H9 (cell line): ENCODE measurements at regions not wholly inside any gene's neighbourhood (a gene's known extent, or its start where the extent isn't known, plus 50 kb on each side); places are given as distances from the start of the nearest gene placed in this dataset.
A peak's percentile ranks its signal among the peaks of the same experiment; 100 is the strongest.

ENCODE experiments used
- DNase-seq: peaks from one replicate; pipeline ENCODE4 v3.0.0-alpha.2; 2017
- H2AFZ ChIP-seq: one replicate; pipeline ENCODE4 v1.6.1; 2013; ENCODE audit warnings: mild to moderate bottlenecking, low read length, control low read depth, moderate library complexity
- H2AK5ac ChIP-seq: 2 replicates; pipeline ENCODE4 v1.6.1; 2013; ENCODE audit warnings: low read length, control low read depth, mixed read lengths; ENCODE audit not compliant: insufficient read length
- H2BK120ac ChIP-seq: one replicate; pipeline ENCODE4 v1.6.1; 2013; ENCODE audit warnings: low read depth, mild to moderate bottlenecking, low read length, control low read depth, inconsistent platforms; ENCODE audit not compliant: poor library complexity, severe bottlenecking
- H2BK12ac ChIP-seq: 2 replicates; pipeline ENCODE4 v1.6.1; 2013; ENCODE audit warnings: low read length, control low read depth, mixed read lengths, low read depth; ENCODE audit not compliant: insufficient read length
- H2BK15ac ChIP-seq: 2 replicates; pipeline ENCODE4 v1.6.1; 2013; ENCODE audit warnings: low read depth, low read length, control low read depth
- H2BK20ac ChIP-seq: one replicate; pipeline ENCODE4 v1.6.1; 2013; ENCODE audit warnings: low read depth, mild to moderate bottlenecking, low read length, control low read depth, inconsistent platforms; ENCODE audit not compliant: poor library complexity, severe bottlenecking
- H2BK5ac ChIP-seq: 2 replicates; pipeline ENCODE4 v1.6.1; 2013; ENCODE audit warnings: low read length, control low read depth, mixed read lengths; ENCODE audit not compliant: insufficient read length
- H3K14ac ChIP-seq: 2 replicates; pipeline ENCODE4 v1.6.1; 2013; ENCODE audit warnings: low read length, control low read depth; ENCODE audit not compliant: insufficient read depth
- H3K18ac ChIP-seq: 2 replicates; pipeline ENCODE4 v1.6.1; 2013; ENCODE audit warnings: low read depth, mild to moderate bottlenecking, mixed read lengths, low read length, control low read depth; ENCODE audit not compliant: insufficient read length
- H3K23ac ChIP-seq: 2 replicates; pipeline ENCODE4 v1.6.1; 2013; ENCODE audit warnings: low read length, control low read depth, mixed read lengths, low read depth; ENCODE audit not compliant: insufficient read length
- H3K23me2 ChIP-seq: 2 replicates; pipeline ENCODE4 v1.6.1; 2013; ENCODE audit warnings: low read depth, mild to moderate bottlenecking, mixed read lengths, low read length, control low read depth; ENCODE audit not compliant: insufficient read length, poor library complexity, severe bottlenecking
- H3K27ac ChIP-seq: 2 replicates; pipeline ENCODE4 v1.5.1; 2013; ENCODE audit warnings: low read length, control low read depth, mixed read lengths, low read depth; ENCODE audit not compliant: insufficient read length
- H3K27me3 ChIP-seq: 2 replicates; pipeline ENCODE4 v1.6.1; 2013; ENCODE audit warnings: low read length, control low read depth, inconsistent platforms; ENCODE audit not compliant: insufficient read depth
- H3K4ac ChIP-seq: 2 replicates; pipeline ENCODE4 v1.6.1; 2013; ENCODE audit warnings: low read depth, mild to moderate bottlenecking, control low read depth, inconsistent platforms, low read length, moderate library complexity
- H3K4me1 ChIP-seq: 2 replicates; pipeline ENCODE4 v1.6.1; 2013; ENCODE audit warnings: low read length, control low read depth, inconsistent platforms; ENCODE audit not compliant: insufficient read depth
- H3K4me2 ChIP-seq: 2 replicates; pipeline ENCODE4 v1.6.1; 2013; ENCODE audit warnings: low read length, control low read depth, mixed read lengths; ENCODE audit not compliant: insufficient read length, insufficient read depth
- H3K56ac ChIP-seq: 2 replicates; pipeline ENCODE4 v1.6.1; 2013; ENCODE audit warnings: low read depth, mild to moderate bottlenecking, mixed read lengths, low read length, control low read depth; ENCODE audit not compliant: insufficient read length
- H3K79me1 ChIP-seq: 2 replicates; pipeline ENCODE4 v1.6.1; 2013; ENCODE audit warnings: low read depth, mild to moderate bottlenecking, moderate library complexity, low read length, control low read depth, inconsistent platforms; ENCODE audit not compliant: insufficient read depth, poor library complexity, severe bottlenecking
- H3K79me2 ChIP-seq: 2 replicates; pipeline ENCODE4 v1.6.1; 2013; ENCODE audit warnings: low read length, control low read depth, inconsistent platforms; ENCODE audit not compliant: insufficient read depth
- H3K9ac ChIP-seq: 2 replicates; pipeline ENCODE4 v1.6.1; 2013; ENCODE audit warnings: low read length, control low read depth, mixed read lengths; ENCODE audit not compliant: insufficient read length; ENCODE audit errors: extremely low read depth
- H3K9me3 ChIP-seq: one replicate; pipeline ENCODE4 v1.6.1; 2013; ENCODE audit warnings: low read depth, low read length, inconsistent platforms; ENCODE audit not compliant: control insufficient read depth
- H3T11ph ChIP-seq: one replicate; pipeline ENCODE4 v1.6.1; 2013; ENCODE audit warnings: mild to moderate bottlenecking, low read length, control low read depth, inconsistent platforms
- H4K20me1 ChIP-seq: one replicate; pipeline ENCODE4 v1.6.1; 2013; ENCODE audit not compliant: control insufficient read depth, insufficient read length, insufficient read depth
- H4K5ac ChIP-seq: 2 replicates; pipeline ENCODE4 v1.6.1; 2013; ENCODE audit warnings: low read depth, mild to moderate bottlenecking, mixed read lengths, low read length, control low read depth; ENCODE audit not compliant: insufficient read length
- H4K8ac ChIP-seq: replicated peaks from 2 replicates; pipeline ENCODE4 v1.6.1; 2013; ENCODE audit warnings: low read length, control low read depth, mixed read lengths, low read depth; ENCODE audit not compliant: insufficient read length
- H4K91ac ChIP-seq: 2 replicates; pipeline ENCODE4 v1.6.1; 2013; ENCODE audit warnings: low read depth, mild to moderate bottlenecking, moderate library complexity, mixed read lengths, low read length, control low read depth; ENCODE audit not compliant: insufficient read length
- H3K27ac Mint-ChIP-seq, 3 experiments: 2 replicates in 2 of 3; 3 replicates in 1 of 3; pipeline ENCODE4 v1.8.0; 2020 to 2021; ENCODE audit warnings: mixed read lengths in 3 of 3, mild to moderate bottlenecking in 1 of 3, moderate library complexity in 1 of 3
- H3K27me3 Mint-ChIP-seq: 2 replicates; pipeline ENCODE4 v1.8.0; 2021; ENCODE audit warnings: low read depth, mild to moderate bottlenecking, moderate library complexity, mixed read lengths
- H3K36me3 Mint-ChIP-seq, 3 experiments: 2 replicates in 2 of 3; 3 replicates in 1 of 3; pipeline ENCODE4 v1.8.0; 2020 to 2021; ENCODE audit warnings: low read depth in 3 of 3, mixed read lengths in 3 of 3; ENCODE audit not compliant: insufficient read depth in 1 of 3
- H3K4me1 Mint-ChIP-seq, 2 experiments: 2 replicates each; pipeline ENCODE4 v1.8.0; 2020; ENCODE audit warnings: mixed read lengths in 2 of 2
- H3K4me3 Mint-ChIP-seq, 2 experiments: 2 replicates in 1 of 2; 3 replicates in 1 of 2; pipeline ENCODE4 v1.8.0; 2020 to 2021; ENCODE audit warnings: mild to moderate bottlenecking in 2 of 2, mixed read lengths in 2 of 2, moderate library complexity in 1 of 2
- H3K9me3 Mint-ChIP-seq, 2 experiments: 2 replicates in 1 of 2; 3 replicates in 1 of 2; pipeline ENCODE4 v1.8.0; 2020; ENCODE audit warnings: mild to moderate bottlenecking in 2 of 2, mixed read lengths in 2 of 2, moderate library complexity in 1 of 2
- WGBS: extraction: QIAGEN DNeasy Blood & Tissue Kit; methylation state at CpG from one replicate; pipeline ENCODE4 v1.1.7; 2013; ENCODE audit warnings: missing lambda C conversion rate, low lambda C conversion rate, mixed read lengths; ENCODE audit not compliant: insufficient read length; ENCODE audit errors: extremely low coverage; 5-methylcytosine and 5-hydroxymethylcytosine counted together
- TF ChIP-seq, protein P1 (sequence below): fragments of 200-600 bp; sonication (generic); conservative IDR thresholded peaks from 3 replicates; pipeline ENCODE4 v1.8.0; 2021; ENCODE audit warnings: antibody characterized with exemption, mild to moderate bottlenecking

DNA sequence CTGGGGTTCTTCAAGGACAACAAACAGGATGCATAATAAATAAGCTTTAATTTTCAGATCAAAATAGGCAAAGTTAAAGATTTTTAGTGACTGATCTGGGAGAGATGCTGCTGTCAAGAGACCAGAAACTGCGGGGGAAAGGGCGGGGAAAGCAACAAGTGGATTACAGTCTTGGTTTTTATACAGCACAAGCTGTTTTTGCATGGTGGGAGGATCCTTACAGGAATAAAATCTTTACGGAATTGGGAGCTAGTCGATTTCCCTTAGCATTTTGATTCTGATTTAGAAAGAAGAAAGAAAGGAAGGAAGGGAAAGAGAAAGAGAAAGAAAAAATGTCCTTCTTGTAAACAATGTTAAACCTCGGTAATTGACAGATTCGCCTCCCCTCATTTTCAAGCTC is 242.3 kb upstream of the SP8 start:
- Histone ChIP-seq H3K23ac (no peak overlapping the region), H3K79me2 (no peaks in the 10 kb centered on the region), H3K4ac (no peak overlapping the region), H4K20me1 (no peaks in the 10 kb centered on the region), H3K18ac (no peak overlapping the region), H3K4me2 (peak overlapping the region; percentile 27), H2BK120ac (no peak overlapping the region), H3K79me1 (no peaks in the 10 kb centered on the region), H2AK5ac (no peak overlapping the region), H3K27ac (no peak overlapping the region), H2BK12ac (no peak overlapping the region), H3K4me1 (peaks cover 7% of the 10 kb centered on the region; the same call in 1 of the 2 replicates), H3K27me3 (no peaks in the 10 kb centered on the region), H2BK20ac (no peak overlapping the region), H3K14ac (no peak overlapping the region), H3K56ac (no peak overlapping the region), H3K9ac (no peak overlapping the region), H2AFZ (no peak overlapping the region), H4K5ac (no peak overlapping the region), H3K23me2 (no peaks in the 10 kb centered on the region), H3K9me3 (no peaks in the 10 kb centered on the region), H2BK15ac (no peak overlapping the region), H4K8ac (no peak overlapping the region), H4K91ac (no peak overlapping the region), H2BK5ac (no peak overlapping the region), H3T11ph (no peak overlapping the region)
- Mint-ChIP-seq H3K27me3 (no peaks in the 10 kb centered on the region), H3K4me1 (peaks cover 66 to 74% of the 10 kb centered on the region in 2 experiments), H3K4me3 (peak overlapping the region in 1 of 2 experiments; percentile 15; a peak in 2 of 5 replicates), H3K9me3 (no peaks in the 10 kb centered on the region; a peak in 1 of 5 replicates), H3K27ac (peak overlapping the region; percentile 3 to 84 (median 82); a peak in 4 of 7 replicates), H3K36me3 (no peaks in the 10 kb centered on the region)
- TF ChIP-seq, protein P1, sequence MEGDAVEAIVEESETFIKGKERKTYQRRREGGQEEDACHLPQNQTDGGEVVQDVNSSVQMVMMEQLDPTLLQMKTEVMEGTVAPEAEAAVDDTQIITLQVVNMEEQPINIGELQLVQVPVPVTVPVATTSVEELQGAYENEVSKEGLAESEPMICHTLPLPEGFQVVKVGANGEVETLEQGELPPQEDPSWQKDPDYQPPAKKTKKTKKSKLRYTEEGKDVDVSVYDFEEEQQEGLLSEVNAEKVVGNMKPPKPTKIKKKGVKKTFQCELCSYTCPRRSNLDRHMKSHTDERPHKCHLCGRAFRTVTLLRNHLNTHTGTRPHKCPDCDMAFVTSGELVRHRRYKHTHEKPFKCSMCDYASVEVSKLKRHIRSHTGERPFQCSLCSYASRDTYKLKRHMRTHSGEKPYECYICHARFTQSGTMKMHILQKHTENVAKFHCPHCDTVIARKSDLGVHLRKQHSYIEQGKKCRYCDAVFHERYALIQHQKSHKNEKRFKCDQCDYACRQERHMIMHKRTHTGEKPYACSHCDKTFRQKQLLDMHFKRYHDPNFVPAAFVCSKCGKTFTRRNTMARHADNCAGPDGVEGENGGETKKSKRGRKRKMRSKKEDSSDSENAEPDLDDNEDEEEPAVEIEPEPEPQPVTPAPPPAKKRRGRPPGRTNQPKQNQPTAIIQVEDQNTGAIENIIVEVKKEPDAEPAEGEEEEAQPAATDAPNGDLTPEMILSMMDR = no peak
- DNase-seq = no peak
- WGBS = no CpG with 5 or more reads among the region's 6 CpGs
